Neuronal stem cell (in vitro differentiated cells): ENCODE measurements at regions not wholly inside any gene's neighbourhood (a gene's known extent, or its start where the extent isn't known, plus 50 kb on each side); places are given as distances from the start of the nearest gene placed in this dataset.

ENCODE experiments used
- DNase-seq: peaks from one replicate; pipeline ENCODE4 v3.0.0-alpha.2; 2013; ENCODE audit warnings: low spot score
- H2AFZ ChIP-seq: one replicate; pipeline ENCODE4 v1.6.1; 2013; ENCODE audit warnings: mild to moderate bottlenecking, low read length, inconsistent platforms
- H2AK5ac ChIP-seq: 2 replicates; pipeline ENCODE4 v1.6.1; 2013; ENCODE audit warnings: low read depth, mild to moderate bottlenecking, inconsistent platforms, low read length, moderate library complexity, mixed read lengths
- H2BK120ac ChIP-seq: 2 replicates; pipeline ENCODE4 v1.6.1; 2013; ENCODE audit warnings: low read depth, mild to moderate bottlenecking, inconsistent platforms, low read length, moderate library complexity, mixed read lengths
- H2BK12ac ChIP-seq: one replicate; pipeline ENCODE4 v1.6.1; 2013; ENCODE audit warnings: low read length, inconsistent platforms
- H2BK15ac ChIP-seq: 2 replicates; pipeline ENCODE4 v1.6.1; 2013; ENCODE audit warnings: mild to moderate bottlenecking, low read length, inconsistent platforms, mixed read lengths
- H2BK5ac ChIP-seq: one replicate; pipeline ENCODE4 v1.6.1; 2013; ENCODE audit warnings: inconsistent platforms, mild to moderate bottlenecking, low read length, moderate library complexity
- H3K14ac ChIP-seq: one replicate; pipeline ENCODE4 v1.6.1; 2013; ENCODE audit warnings: low read length, inconsistent platforms
- H3K18ac ChIP-seq: 2 replicates; pipeline ENCODE4 v1.6.1; 2013; ENCODE audit warnings: low read length, inconsistent platforms
- H3K23ac ChIP-seq: 2 replicates; pipeline ENCODE4 v1.6.1; 2013; ENCODE audit warnings: low read depth, mild to moderate bottlenecking, mixed read lengths, low read length, inconsistent platforms; ENCODE audit not compliant: poor library complexity
- H3K27ac ChIP-seq: replicated peaks from 3 replicates; pipeline ENCODE4 v1.5.1; 2013; ENCODE audit warnings: low read length, inconsistent platforms
- H3K27me3 ChIP-seq, 3 experiments: 2 replicates each; pipeline ENCODE4 v1.6.1; 2013; ENCODE audit warnings: low read length in 3 of 3, mild to moderate bottlenecking in 2 of 3, inconsistent platforms in 1 of 3, low read depth in 1 of 3, mixed read lengths in 1 of 3, moderate library complexity in 1 of 3; ENCODE audit not compliant: control insufficient read depth in 3 of 3, insufficient read depth in 3 of 3
- H3K36me3 ChIP-seq, 2 donors: replicated peaks in 1 of 2; 2 replicates each; pipeline ENCODE4 v1.6.1; 2013; ENCODE audit warnings: low read length in 2 of 2; ENCODE audit not compliant: control insufficient read depth in 2 of 2, insufficient read depth in 2 of 2
- H3K4ac ChIP-seq: 2 replicates; pipeline ENCODE4 v1.6.1; 2013; ENCODE audit warnings: inconsistent platforms, mild to moderate bottlenecking, low read length, moderate library complexity
- H3K4me1 ChIP-seq, 2 donors: 1 replicate in 1 of 2; 2 replicates in 1 of 2; pipeline ENCODE4 v1.6.1; 2013; ENCODE audit warnings: low read length in 2 of 2, low read depth in 1 of 2; ENCODE audit not compliant: control insufficient read depth in 2 of 2, insufficient read depth in 1 of 2
- H3K4me2 ChIP-seq: one replicate; pipeline ENCODE4 v1.6.1; 2013; ENCODE audit warnings: mild to moderate bottlenecking, low read length, inconsistent platforms; ENCODE audit not compliant: insufficient read depth, poor library complexity, severe bottlenecking
- H3K4me3 ChIP-seq, 2 donors: 2 replicates each; pipeline ENCODE4 v1.5.1; 2013; ENCODE audit warnings: low read length in 2 of 2, mild to moderate bottlenecking in 2 of 2, inconsistent platforms in 1 of 2, moderate library complexity in 1 of 2
- H3K79me1 ChIP-seq: one replicate; pipeline ENCODE4 v1.6.1; 2013; ENCODE audit warnings: low read depth, mild to moderate bottlenecking, inconsistent platforms, low read length, moderate library complexity
- H3K9ac ChIP-seq: one replicate; pipeline ENCODE4 v1.6.1; 2013; ENCODE audit warnings: mild to moderate bottlenecking, low read depth, low read length, inconsistent platforms; ENCODE audit not compliant: poor library complexity
- H3K9me3 ChIP-seq, 2 donors: replicated peaks in 1 of 2; 2 replicates each; pipeline versions ENCODE3 to v1.6.1; 2013; ENCODE audit warnings: low read length in 2 of 2, mild to moderate bottlenecking in 2 of 2, inconsistent platforms in 1 of 2, low read depth in 1 of 2, mixed read lengths in 1 of 2, moderate library complexity in 1 of 2; ENCODE audit not compliant: control insufficient read depth in 2 of 2, insufficient read depth in 1 of 2
- H4K8ac ChIP-seq: one replicate; pipeline ENCODE4 v1.6.1; 2013; ENCODE audit warnings: low read depth, mild to moderate bottlenecking, inconsistent platforms, low read length, moderate library complexity
- H4K91ac ChIP-seq: one replicate; pipeline ENCODE4 v1.6.1; 2013; ENCODE audit warnings: low read length, low read depth, mild to moderate bottlenecking, inconsistent platforms; ENCODE audit not compliant: poor library complexity
- WGBS, 2 donors: extraction: QIAGEN DNeasy Blood & Tissue Kit; methylation state at CpG; one replicate each; pipeline ENCODE4 v1.1.7; 2013; ENCODE audit warnings: missing lambda C conversion rate in 2 of 2, mixed read lengths in 1 of 2; ENCODE audit not compliant: insufficient read length in 2 of 2, insufficient replicate concordance in 1 of 2; ENCODE audit errors: extremely low coverage in 2 of 2; 5-methylcytosine and 5-hydroxymethylcytosine counted together

DNA sequence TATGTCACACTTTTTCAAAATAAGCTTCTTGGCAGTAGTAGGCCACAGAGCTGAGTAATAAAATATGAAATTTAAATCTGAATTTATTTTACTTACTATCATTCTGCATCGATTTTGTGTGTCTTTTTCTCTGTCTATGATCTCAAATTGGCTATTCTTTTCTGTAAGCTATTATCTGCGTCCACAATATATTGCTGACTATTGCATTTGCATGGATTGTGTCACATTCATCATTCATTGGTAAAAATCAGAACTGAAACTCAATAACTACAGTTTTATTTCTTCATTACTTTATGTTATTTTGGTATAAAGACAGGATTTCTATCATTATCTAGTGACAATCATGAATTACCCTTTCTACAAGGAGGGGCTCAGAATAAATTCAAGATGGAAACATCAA, 154.8 kb upstream of the AGR3 start:
- no CpG with 5 or more reads among the region's 2 CpGs for WGBS, 2 donors
- Histone ChIP-seq H2BK15ac (no peak overlapping the region), H3K23ac (no peak overlapping the region)

GRCh38 chr7:17037356-17037755, 155.6 kb upstream of the AGR3 start:
- WGBS, 2 donors: no CpG with 5 or more reads among the region's 3 CpGs
- Histone ChIP-seq H3K79me1 (no peaks in the 10 kb centered on the region), H3K9ac (no peak overlapping the region)

More for the DNA sequence above, 154.8 kb upstream of the AGR3 start:
- Histone ChIP-seq H3K4me3 (no peak overlapping the region), H3K4me1 (peaks cover 0 to 15% of the 10 kb centered on the region in 2 donors), H4K8ac (no peak overlapping the region), H4K91ac (no peak overlapping the region), H3K4ac (no peak overlapping the region), H3K27ac (no peak overlapping the region), H3K36me3 (no peaks in the 10 kb centered on the region), H3K79me1 (no peaks in the 10 kb centered on the region), H2BK120ac (no peak overlapping the region), H3K9ac (no peak overlapping the region), H2BK12ac (no peak overlapping the region), H2AFZ (no peak overlapping the region), H3K18ac (no peak overlapping the region), H2BK5ac (no peak overlapping the region), H3K14ac (no peak overlapping the region), H3K4me2 (no peak overlapping the region), H3K27me3 (no peaks in the 10 kb centered on the region), H3K9me3 (no peaks in the 10 kb centered on the region), H2AK5ac (no peak overlapping the region)
- no peak for DNase-seq

DNA sequence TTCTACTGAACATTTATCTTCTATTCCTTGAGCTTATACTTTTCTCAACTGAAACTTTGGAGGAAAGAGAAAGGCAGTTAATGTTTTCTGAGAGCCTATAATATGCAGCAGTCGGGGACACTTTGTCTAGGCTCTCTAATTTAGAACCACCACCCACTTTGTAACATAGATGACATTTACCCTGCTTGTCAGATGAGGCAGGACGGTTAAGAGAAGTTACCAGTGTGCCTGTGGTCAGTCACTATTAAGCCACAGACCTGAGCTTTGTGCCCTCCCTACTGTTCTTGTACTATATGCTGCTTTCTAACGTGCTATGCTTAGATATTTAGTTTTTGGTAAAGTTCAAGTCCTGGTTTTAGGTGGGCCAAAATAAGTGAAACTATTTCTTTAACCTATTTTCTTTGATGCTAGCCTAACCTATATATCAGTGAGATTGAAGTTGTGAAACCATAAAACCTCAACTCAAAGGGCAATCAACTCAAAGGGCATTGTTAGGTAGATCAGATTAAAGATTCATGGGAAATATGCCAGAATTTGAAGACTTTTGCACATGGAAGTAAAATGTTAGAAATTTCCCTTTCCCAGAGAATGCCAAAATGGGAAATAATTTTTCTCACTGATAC, 156.5 kb upstream of the AGR3 start:
- no CpG with 5 or more reads among the region's 3 CpGs for WGBS, 2 donors
- H2AFZ ChIP-seq: no peak overlapping the region
- no peak overlapping the region for H3K18ac ChIP-seq
- no peak overlapping the region for H2BK5ac ChIP-seq
- H3K4me3 ChIP-seq: no peak overlapping the region
- H2BK12ac ChIP-seq: no peak overlapping the region
- H3K27me3 ChIP-seq: no peaks in the 10 kb centered on the region
- no peak overlapping the region for H3K23ac ChIP-seq
- no peaks in the 10 kb centered on the region for H3K36me3 ChIP-seq
- no peak overlapping the region for H3K14ac ChIP-seq
- H2BK120ac ChIP-seq: no peak overlapping the region
- H2BK15ac ChIP-seq: no peak overlapping the region
- no peak overlapping the region for H4K91ac ChIP-seq
- H3K9ac ChIP-seq: no peak overlapping the region
- no peak overlapping the region for H3K27ac ChIP-seq
- peaks cover 0 to 14% of the 10 kb centered on the region in 2 donors for H3K4me1 ChIP-seq
- no peak overlapping the region for H3K4ac ChIP-seq
- no peak overlapping the region for H2AK5ac ChIP-seq
- H3K9me3 ChIP-seq: no peaks in the 10 kb centered on the region
- H3K79me1 ChIP-seq: no peaks in the 10 kb centered on the region
- DNase-seq: no peak
- no peak overlapping the region for H3K4me2 ChIP-seq
- no peak overlapping the region for H4K8ac ChIP-seq

More at GRCh38 chr7:17037356-17037755, 155.6 kb upstream of the AGR3 start:
- no peak overlapping the region for H2BK12ac ChIP-seq
- H3K4me1 ChIP-seq: peaks cover 0 to 10% of the 10 kb centered on the region in 2 donors
- no peak overlapping the region for H2BK5ac ChIP-seq
- no peak overlapping the region for H3K4ac ChIP-seq
- H3K27me3 ChIP-seq: no peaks in the 10 kb centered on the region
- H2AFZ ChIP-seq: no peak overlapping the region
- H3K36me3 ChIP-seq: no peaks in the 10 kb centered on the region
- no peak overlapping the region for H2AK5ac ChIP-seq
- H3K14ac ChIP-seq: no peak overlapping the region
- no peak for DNase-seq
- no peak overlapping the region for H3K4me2 ChIP-seq
- no peaks in the 10 kb centered on the region for H3K9me3 ChIP-seq
- H3K4me3 ChIP-seq: no peak overlapping the region
- H2BK120ac ChIP-seq: no peak overlapping the region
- H3K23ac ChIP-seq: no peak overlapping the region
- no peak overlapping the region for H4K8ac ChIP-seq
- no peak overlapping the region for H3K27ac ChIP-seq
- H4K91ac ChIP-seq: no peak overlapping the region
- no peak overlapping the region for H2BK15ac ChIP-seq
- no peak overlapping the region for H3K18ac ChIP-seq

GRCh38 chr7:17038783-17039170, 157.0 kb upstream of the AGR3 start:
- no peak overlapping the region for H3K14ac ChIP-seq
- no peak overlapping the region for H4K91ac ChIP-seq
- H3K23ac ChIP-seq: no peak overlapping the region
- no peak overlapping the region for H2BK5ac ChIP-seq
- H3K18ac ChIP-seq: no peak overlapping the region
- DNase-seq: no peak
- no peak overlapping the region for H3K9ac ChIP-seq
- no peak overlapping the region for H2BK15ac ChIP-seq
- no peak overlapping the region for H3K4me3 ChIP-seq
- H3K4me2 ChIP-seq: no peak overlapping the region
- no peak overlapping the region for H2AFZ ChIP-seq
- H3K9me3 ChIP-seq: no peaks in the 10 kb centered on the region
- H2AK5ac ChIP-seq: no peak overlapping the region
- H3K36me3 ChIP-seq: no peaks in the 10 kb centered on the region
- no peak overlapping the region for H3K27ac ChIP-seq
- no peak overlapping the region for H4K8ac ChIP-seq
- H3K4ac ChIP-seq: no peak overlapping the region
- no peak overlapping the region for H2BK120ac ChIP-seq
- no CpG with 5 or more reads among the region's 2 CpGs for WGBS, 2 donors
- no peaks in the 10 kb centered on the region for H3K79me1 ChIP-seq
- H3K27me3 ChIP-seq: no peaks in the 10 kb centered on the region
- peaks cover 0 to 14% of the 10 kb centered on the region in 2 donors for H3K4me1 ChIP-seq
- no peak overlapping the region for H2BK12ac ChIP-seq
